ENCODE measurements at regions not wholly inside any gene's neighbourhood (a gene's known extent, or its start where the extent isn't known, plus 50 kb on each side); places are given as distances from the start of the nearest gene placed in this dataset.

- DNase-seq (ENCODE audit: low spot score), result no peak
These were observed 242.0 kb downstream of the HAUS1 start for GRCh38 chr18:46346213-46346612.

GRCh38 chr18:46346896-46347630, 242.9 kb downstream of the HAUS1 start:
- DNase-seq (ENCODE audit: low spot score), result no peak

DNA sequence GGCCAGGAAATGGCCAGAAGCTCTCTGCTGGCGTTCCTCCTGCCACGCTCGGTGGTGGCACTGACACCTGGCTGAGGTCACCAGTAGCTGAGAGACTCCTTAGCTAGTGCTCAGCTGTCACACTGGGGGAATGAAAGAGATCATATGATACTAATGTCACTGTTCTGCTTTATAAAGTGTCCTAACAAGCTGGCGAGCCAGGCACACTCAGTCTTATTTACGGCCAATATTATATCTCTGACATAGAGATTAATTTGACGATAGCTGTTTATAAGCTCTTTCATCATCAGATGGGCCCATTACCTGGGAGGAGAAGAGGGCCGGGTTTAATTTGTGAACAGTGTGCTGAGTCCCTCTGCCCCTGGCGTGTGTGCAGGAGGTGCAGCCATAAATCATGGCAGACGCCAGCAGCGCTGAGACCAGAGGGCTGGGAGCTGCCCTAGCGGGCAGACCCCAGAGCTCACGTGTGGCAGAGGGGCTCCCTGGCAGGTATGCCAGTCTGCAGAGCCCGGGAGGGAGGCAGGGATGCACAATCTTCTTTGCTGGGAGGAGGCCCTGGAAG, 246.5 kb downstream of the HAUS1 start:
- no peak for DNase-seq (ENCODE audit: low spot score)

DNA sequence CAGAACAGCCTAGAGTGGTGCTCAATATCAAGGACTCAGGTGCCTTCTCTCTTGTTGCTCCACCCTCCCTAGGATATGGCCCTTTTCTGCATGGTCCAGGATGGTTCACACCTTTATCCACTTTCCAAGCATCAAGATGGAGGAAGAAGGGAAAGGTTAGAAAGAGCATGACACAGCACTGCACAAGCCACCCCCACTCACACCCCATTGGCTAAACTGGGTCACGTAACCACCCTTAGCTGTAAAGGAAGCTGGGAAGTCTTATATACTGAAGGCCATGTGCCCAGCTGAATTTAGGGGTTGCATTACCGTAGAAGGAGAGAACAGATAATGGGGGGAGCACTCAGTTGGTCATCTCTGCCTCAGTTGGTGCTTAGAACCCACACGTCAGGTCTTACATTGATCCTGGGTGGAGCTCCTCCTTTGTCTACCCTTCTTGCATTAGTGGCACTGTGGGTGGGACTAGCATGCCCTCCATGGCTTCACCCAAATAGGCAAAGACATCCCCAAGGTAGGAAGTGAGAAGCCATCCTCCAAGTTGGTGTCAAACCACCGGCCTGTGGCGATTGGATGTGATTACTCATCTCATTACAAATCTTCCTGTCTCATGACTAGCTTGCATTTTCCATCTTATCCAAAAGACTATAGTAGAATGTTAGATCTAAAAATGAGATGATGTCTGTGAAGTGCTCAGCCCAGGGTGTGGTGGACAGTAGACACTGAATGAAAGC, 248.5 kb downstream of the HAUS1 start:
- DNase-seq (ENCODE audit: low spot score), result no peak

- no peak for DNase-seq (ENCODE audit: low spot score)
These were observed 249.3 kb downstream of the HAUS1 start for GRCh38 chr18:46353460-46353859.

GRCh38 chr18:46356278-46357033, 252.3 kb downstream of the HAUS1 start:
- DNase-seq (ENCODE audit: low spot score), result no peak

DNA sequence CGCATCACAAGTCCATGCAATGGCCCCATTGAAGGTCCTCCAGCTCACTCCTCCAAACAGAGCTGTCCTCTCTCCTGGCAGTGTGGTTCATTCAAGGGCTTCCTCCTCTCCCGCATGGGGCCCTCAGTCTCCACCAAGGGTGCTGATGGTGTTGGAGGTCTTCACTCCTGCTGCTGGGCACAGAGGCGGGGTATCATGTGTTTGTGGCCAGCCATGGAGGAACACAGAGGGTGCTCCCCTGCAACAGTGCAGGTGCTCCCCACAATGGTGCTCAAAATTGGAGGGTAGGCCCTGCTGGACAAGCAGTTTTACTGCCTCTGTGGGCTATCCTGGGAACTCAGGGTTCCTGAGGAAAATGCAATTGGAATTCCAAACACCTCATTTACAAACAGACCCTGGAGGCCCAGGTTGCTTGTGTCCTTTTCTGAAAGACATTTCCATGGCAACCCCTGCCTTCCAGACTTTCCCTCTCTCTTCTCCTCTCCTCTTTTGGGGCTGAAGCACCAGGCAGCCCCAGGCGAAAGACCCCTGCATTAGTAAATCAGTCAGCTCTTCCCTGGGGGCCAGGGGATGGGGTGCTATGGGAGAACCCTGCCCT, 256.0 kb downstream of the HAUS1 start:
- DNase-seq (ENCODE audit: low spot score), result no peak

DNA sequence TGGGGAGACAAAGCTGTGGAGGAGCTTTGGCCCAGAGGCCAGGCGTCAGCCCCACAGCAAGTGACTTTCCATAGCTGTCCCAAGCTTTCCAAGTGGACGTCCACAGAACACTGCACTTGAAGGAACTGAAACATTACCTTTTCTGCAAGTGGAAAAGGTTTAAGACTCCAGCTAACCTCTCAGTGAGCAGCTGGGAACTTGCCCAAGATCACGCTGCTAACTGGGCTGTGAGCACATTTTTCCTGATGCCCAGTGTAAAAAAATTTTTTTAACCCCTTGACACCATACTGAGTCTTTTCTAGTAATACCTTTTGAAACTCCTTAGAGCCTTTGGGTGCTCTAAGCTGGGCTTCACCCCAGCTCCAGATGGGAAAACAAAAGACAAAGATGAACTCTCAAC, 256.7 kb downstream of the HAUS1 start:
- no peak for DNase-seq (ENCODE audit: low spot score)

DNA sequence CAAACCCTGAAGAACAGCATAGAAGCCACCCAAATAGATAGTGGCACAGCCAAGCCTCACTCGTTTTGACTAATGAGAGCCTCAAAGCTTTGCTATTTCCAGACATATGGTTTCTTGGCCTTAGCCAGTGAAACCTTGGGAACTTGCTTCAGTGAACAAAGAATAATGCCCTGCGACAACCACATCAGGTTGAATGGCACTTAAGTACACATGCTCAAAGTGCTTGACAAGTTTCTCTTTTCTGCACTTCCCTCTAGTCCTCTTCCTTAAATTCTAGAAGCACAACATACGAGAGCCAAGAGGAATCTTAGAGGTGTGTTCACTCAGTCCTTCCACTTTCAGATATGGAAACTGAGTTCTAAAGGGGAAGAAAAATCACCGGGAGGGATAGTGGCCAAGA, 258.3 kb downstream of the HAUS1 start:
- DNase-seq (ENCODE audit: low spot score), result no peak

GRCh38 chr18:46364048-46364447, 259.9 kb downstream of the HAUS1 start:
- DNase-seq (ENCODE audit: low spot score), result no peak

GRCh38 chr18:46366201-46366600, 262.0 kb downstream of the HAUS1 start:
- DNase-seq (ENCODE audit: low spot score), result no peak

DNA sequence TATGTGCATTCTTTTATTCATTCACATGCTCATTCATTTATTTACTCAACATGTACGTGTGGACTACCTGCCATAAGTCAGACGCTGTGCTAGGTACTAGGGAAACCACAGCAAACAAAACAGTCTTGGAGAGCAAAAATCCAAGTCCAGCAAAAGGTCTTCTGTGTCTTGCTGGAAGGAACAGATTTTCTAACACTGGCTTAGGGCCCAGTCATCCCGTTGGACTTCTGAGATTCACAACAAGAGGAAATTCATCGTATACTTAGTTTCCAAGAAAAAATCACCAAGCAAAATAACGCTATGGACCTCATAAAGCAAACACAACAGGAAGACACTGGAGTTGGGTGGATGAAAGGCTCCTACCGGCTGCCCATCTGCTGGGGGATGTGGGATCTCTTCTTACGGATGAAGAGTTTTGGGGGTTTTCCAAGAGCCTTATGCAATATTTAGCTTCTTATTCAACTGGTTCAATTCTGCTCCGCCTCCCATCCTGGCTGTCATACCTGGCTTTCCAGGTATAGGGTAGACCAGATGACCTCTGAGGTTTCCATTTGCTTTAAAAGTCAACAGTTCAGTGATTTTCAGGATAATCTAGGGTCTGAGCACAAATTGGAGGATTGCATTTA, 262.7 kb downstream of the HAUS1 start:
- no peak for DNase-seq (ENCODE audit: low spot score)

DNA sequence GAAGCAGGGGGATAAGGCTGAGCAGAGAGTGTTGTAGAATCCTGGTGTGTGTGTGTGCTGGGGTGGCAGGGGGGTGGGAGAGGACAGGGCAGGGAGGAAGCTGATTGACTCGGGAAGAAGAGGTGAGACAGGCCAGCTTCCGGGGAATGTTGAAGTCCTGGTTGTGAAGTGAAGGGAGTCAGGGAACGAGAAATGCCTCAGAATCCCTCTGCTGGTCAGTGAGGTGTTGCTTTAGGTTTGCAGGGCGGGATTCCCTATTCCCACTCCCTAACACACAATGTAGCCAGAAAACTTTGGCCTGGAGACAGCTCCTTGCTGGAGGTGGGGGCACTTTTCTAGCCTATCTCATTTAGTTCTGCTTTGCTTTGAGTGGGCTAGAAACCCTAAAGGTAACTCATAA, 265.1 kb downstream of the HAUS1 start:
- no peak for DNase-seq (ENCODE audit: low spot score)

DNA sequence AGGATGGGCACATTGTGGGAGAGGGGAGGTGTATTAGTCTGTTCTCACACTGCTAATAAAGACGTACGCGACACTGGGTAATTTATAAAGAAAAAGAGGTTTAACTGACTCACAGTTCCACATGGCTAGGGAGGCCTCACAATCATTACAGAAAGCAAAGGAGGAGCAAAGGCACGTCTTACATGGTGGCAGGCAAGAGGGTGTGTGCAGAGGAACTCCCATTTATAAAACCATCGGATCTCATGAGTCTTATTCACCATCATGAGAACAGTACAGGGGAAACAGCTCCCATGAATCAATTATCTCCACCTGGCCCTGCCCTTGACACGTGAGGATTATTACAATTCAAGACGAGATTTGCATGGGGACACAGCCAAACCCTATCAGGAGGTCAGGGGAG, 266.7 kb downstream of the HAUS1 start:
- no peak for DNase-seq (ENCODE audit: low spot score)

GRCh38 chr18:46372670-46373069, 268.5 kb downstream of the HAUS1 start:
- DNase-seq (ENCODE audit: low spot score), result no peak

GRCh38 chr18:46373131-46373530, 268.9 kb downstream of the HAUS1 start:
- no peak for DNase-seq (ENCODE audit: low spot score)

- DNase-seq (ENCODE audit: low spot score), result no peak
These were observed 269.6 kb downstream of the HAUS1 start for GRCh38 chr18:46373791-46374190.

- no peak for DNase-seq (ENCODE audit: low spot score)
These were observed 270.7 kb downstream of the HAUS1 start for GRCh38 chr18:46374850-46375249.

DNA sequence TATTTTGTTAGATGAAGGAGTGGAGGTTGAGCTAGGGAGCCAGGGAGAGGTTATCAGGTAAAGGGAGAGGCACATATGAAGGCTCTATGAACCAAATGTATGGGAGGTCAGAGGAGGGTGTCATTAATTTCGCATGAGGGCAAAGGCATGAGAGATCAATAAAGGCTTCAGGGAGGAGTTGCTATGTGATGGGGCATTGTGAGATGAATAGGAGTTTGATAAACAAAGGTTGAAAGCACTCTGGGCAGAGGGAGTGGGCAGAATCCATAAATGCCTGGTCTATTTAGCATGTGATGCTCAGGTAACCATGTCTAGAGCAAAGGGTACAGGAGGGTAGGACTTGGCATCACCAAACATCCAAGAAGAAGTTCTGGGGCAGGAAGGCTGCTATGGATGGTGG, 273.4 kb downstream of the HAUS1 start:
- DNase-seq (ENCODE audit: low spot score), result no peak

- DNase-seq (ENCODE audit: low spot score), result no peak
These were observed 274.1 kb downstream of the HAUS1 start for GRCh38 chr18:46378126-46378863.

DNA sequence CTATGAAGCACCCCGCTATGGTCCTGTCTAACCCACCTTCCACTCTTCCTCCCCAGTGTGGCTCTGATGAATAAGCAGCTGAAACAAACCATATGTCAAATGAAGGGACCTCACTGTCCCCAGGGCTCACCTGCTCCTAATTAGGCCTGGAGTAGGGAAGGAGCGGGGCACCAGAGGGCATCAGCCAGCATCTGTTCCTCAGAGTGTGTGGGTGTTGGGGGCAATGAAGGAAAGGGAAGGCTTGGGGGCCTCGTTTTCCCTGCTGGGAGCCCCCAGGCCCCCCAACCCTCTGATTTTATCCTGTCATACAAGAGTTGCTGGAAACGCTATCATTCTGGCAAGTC, 274.7 kb downstream of the HAUS1 start:
- no peak for DNase-seq (ENCODE audit: low spot score)
